H1 (cell line): ENCODE measurements at regions not wholly inside any gene's neighbourhood (a gene's known extent, or its start where the extent isn't known, plus 50 kb on each side); places are given as distances from the start of the nearest gene placed in this dataset.
"Not testable (repeated sequence)": the region's sequence is repeated elsewhere in the genome, so short reads cannot be mapped to it uniquely, and the experiment has no call there.

Experiments used
- CTCF ChIA-PET: fragments of 300-600 bp; sonication (Branson Sonifier 250); formaldehyde crosslinking; loops from one replicate; lab custom pipeline; 2021; ENCODE audit not compliant: partially characterized antibody; lab: Charles Lee
- POLR2A ChIA-PET: fragments of 300-600 bp; sonication (Branson Sonifier 250); formaldehyde crosslinking; loops from one replicate; lab custom pipeline; 2021; ENCODE audit warnings: inconsistent platforms; ENCODE audit not compliant: partially characterized antibody; lab: Charles Lee
- DNase-seq, 2 experiments: peaks; one replicate each; pipeline versions ENCODE4 v3.0.0 to v3.0.0-alpha.2; 2010 to 2022; ENCODE audit warnings: low spot score in 2 of 2, low read depth in 1 of 2, mixed read lengths in 1 of 2
- FAIRE-seq: peaks from 2 replicates; lab custom pipeline; 2011; peaks lifted over from hg19 to GRCh38; lab: Jason Lieb, UNC
- H2AFZ ChIP-seq: 2 replicates; pipeline ENCODE4 v1.8.1; 2012; ENCODE audit warnings: low read length, inconsistent platforms
- H2AK5ac ChIP-seq: 2 replicates; pipeline ENCODE4 v1.6.1; 2013; ENCODE audit warnings: low read depth, low read length
- H2BK120ac ChIP-seq: replicated peaks from 2 replicates; pipeline ENCODE3; 2013; ENCODE audit warnings: low read depth, low read length, inconsistent platforms
- H2BK12ac ChIP-seq: 2 replicates; pipeline ENCODE4 v1.6.1; 2013; ENCODE audit warnings: low read depth, low read length
- H2BK15ac ChIP-seq: 2 replicates; pipeline ENCODE4 v1.6.1; 2013; ENCODE audit warnings: low read length
- H2BK20ac ChIP-seq: 2 replicates; pipeline ENCODE4 v1.6.1; 2013; ENCODE audit warnings: low read length
- H2BK5ac ChIP-seq: 2 replicates; pipeline ENCODE4 v1.6.1; 2013; ENCODE audit warnings: low read depth, low read length
- H3K14ac ChIP-seq: 2 replicates; pipeline ENCODE4 v1.6.1; 2013; ENCODE audit warnings: inconsistent platforms; ENCODE audit not compliant: insufficient read length
- H3K18ac ChIP-seq: 2 replicates; pipeline ENCODE4 v1.6.1; 2013; ENCODE audit warnings: low read length; ENCODE audit errors: extremely low read depth
- H3K23ac ChIP-seq: 2 replicates; pipeline ENCODE4 v1.6.1; 2013; ENCODE audit warnings: inconsistent platforms; ENCODE audit not compliant: insufficient read length
- H3K23me2 ChIP-seq: 2 replicates; pipeline ENCODE4 v1.6.1; 2013; ENCODE audit warnings: low read depth, low read length
- H3K27ac ChIP-seq: 2 replicates; pipeline ENCODE4 v1.6.1; 2011; ENCODE audit warnings: low read depth, low read length, inconsistent platforms
- H3K27me3 ChIP-seq, 4 experiments: replicated peaks in 1 of 4; 1 replicate in 1 of 4; 2 replicates in 3 of 4; pipeline versions ENCODE4 v1.6.1 to v1.8.1; 2011 to 2013; ENCODE audit warnings: low read length in 3 of 4, mild to moderate bottlenecking in 3 of 4, inconsistent platforms in 2 of 4, mixed read lengths in 2 of 4, moderate library complexity in 1 of 4; ENCODE audit not compliant: control insufficient read depth in 3 of 4, insufficient read depth in 3 of 4; ENCODE audit errors: extremely low read depth in 1 of 4
- H3K36me3 ChIP-seq, 4 experiments: 2 replicates each; pipeline versions ENCODE4 v1.6.1 to v1.8.1; 2011 to 2013; ENCODE audit warnings: mild to moderate bottlenecking in 4 of 4, low read length in 3 of 4, moderate library complexity in 2 of 4, control low read depth in 1 of 4, inconsistent platforms in 1 of 4; ENCODE audit not compliant: insufficient read depth in 4 of 4, control insufficient read depth in 2 of 4
- H3K4ac ChIP-seq: replicated peaks from 2 replicates; pipeline ENCODE3; 2013; ENCODE audit warnings: low read length, low read depth, mixed read lengths, inconsistent platforms; ENCODE audit not compliant: insufficient read length
- H3K4me1 ChIP-seq, 4 experiments: replicated peaks in 1 of 4; 1 replicate in 1 of 4; 2 replicates in 3 of 4; pipeline versions ENCODE4 v1.6.1 to v1.8.1; 2011 to 2013; ENCODE audit warnings: low read length in 3 of 4, inconsistent platforms in 2 of 4, mixed read lengths in 1 of 4; ENCODE audit not compliant: insufficient read depth in 4 of 4, control insufficient read depth in 3 of 4
- H3K4me2 ChIP-seq, 2 experiments: 2 replicates each; pipeline versions ENCODE4 v1.6.1 to v1.8.1; 2011 to 2013; ENCODE audit warnings: low read depth in 2 of 2, low read length in 2 of 2, control low read depth in 1 of 2, inconsistent platforms in 1 of 2, mild to moderate bottlenecking in 1 of 2; ENCODE audit not compliant: insufficient read depth in 1 of 2
- H3K4me3 ChIP-seq, 4 experiments: fragments of 200-600, 300-600 bp in 1 of 4; sonication (generic), shearing (Covaris generic), sonication (Bioruptor Twin) in 1 of 4; 2 replicates each; pipeline versions ENCODE4 v1.5.1 to v1.8.1; 2011 to 2016; ENCODE audit warnings: low read length in 4 of 4, low read depth in 3 of 4, control low read depth in 2 of 4, inconsistent platforms in 2 of 4, mild to moderate bottlenecking in 2 of 4, mixed read lengths in 1 of 4, moderate library complexity in 1 of 4; ENCODE audit not compliant: insufficient read depth in 2 of 4; ENCODE audit errors: extremely low read depth in 1 of 4
- H3K56ac ChIP-seq: replicated peaks from 2 replicates; pipeline ENCODE3; 2013; ENCODE audit warnings: low read depth, mild to moderate bottlenecking, mixed read lengths, low read length, inconsistent platforms; ENCODE audit not compliant: insufficient read length
- H3K79me1 ChIP-seq: 2 replicates; pipeline ENCODE4 v1.6.1; 2013; ENCODE audit warnings: low read depth, low read length, control low read depth
- H3K79me2 ChIP-seq, 2 experiments: 2 replicates each; pipeline versions ENCODE4 v1.6.1 to v1.8.1; 2012 to 2013; ENCODE audit warnings: low read length in 2 of 2, mild to moderate bottlenecking in 2 of 2, inconsistent platforms in 1 of 2; ENCODE audit not compliant: insufficient read depth in 2 of 2, control insufficient read depth in 1 of 2
- H3K9ac ChIP-seq, 4 experiments: replicated peaks in 1 of 4; 1 replicate in 1 of 4; 2 replicates in 3 of 4; pipeline versions ENCODE4 v1.6.1 to v1.8.1; 2011 to 2013; ENCODE audit warnings: low read depth in 3 of 4, low read length in 3 of 4, control low read depth in 2 of 4, mild to moderate bottlenecking in 2 of 4, moderate library complexity in 2 of 4, inconsistent platforms in 1 of 4; ENCODE audit errors: extremely low read depth in 1 of 4
- H3K9me3 ChIP-seq, 2 experiments: 2 replicates each; pipeline versions ENCODE4 v1.6.1 to v1.8.1; 2012 to 2013; ENCODE audit warnings: mild to moderate bottlenecking in 2 of 2, moderate library complexity in 2 of 2, control low read depth in 1 of 2, inconsistent platforms in 1 of 2, low read depth in 1 of 2, low read length in 1 of 2, mixed read lengths in 1 of 2; ENCODE audit not compliant: insufficient read depth in 2 of 2
- H4K20me1 ChIP-seq, 2 experiments: replicated peaks in 1 of 2; 2 replicates each; pipeline versions ENCODE3 to v1.8.1; 2011 to 2013; ENCODE audit warnings: inconsistent platforms in 2 of 2, low read length in 2 of 2, mild to moderate bottlenecking in 1 of 2; ENCODE audit not compliant: insufficient read depth in 2 of 2, control insufficient read depth in 1 of 2
- H4K5ac ChIP-seq: 2 replicates; pipeline ENCODE4 v1.6.1; 2013; ENCODE audit warnings: low read length, low read depth, mixed read lengths, inconsistent platforms; ENCODE audit not compliant: insufficient read length
- H4K8ac ChIP-seq: 2 replicates; pipeline ENCODE4 v1.8.0; 2013; ENCODE audit warnings: mild to moderate bottlenecking, moderate library complexity, low read length, inconsistent platforms; ENCODE audit not compliant: insufficient read depth; ENCODE audit errors: extremely low read depth
- H4K91ac ChIP-seq: replicated peaks from 2 replicates; pipeline ENCODE3; 2013; ENCODE audit warnings: low read length, mixed read lengths, inconsistent platforms; ENCODE audit not compliant: insufficient read length
- WGBS, 2 experiments: shearing (Covaris generic) in 1 of 2; methylation state at CpG; one replicate each; pipeline versions ENCODE4 v1.1.6 to v1.1.7; 2013 to 2015; ENCODE audit warnings: low lambda C conversion rate in 2 of 2, mixed read lengths in 2 of 2, inconsistent platforms in 1 of 2, low coverage in 1 of 2, missing lambda C conversion rate in 1 of 2; ENCODE audit not compliant: insufficient replicate concordance in 2 of 2, insufficient coverage in 1 of 2, insufficient read length in 1 of 2; ENCODE audit errors: extremely low coverage in 1 of 2, missing lambda C conversion rate in 1 of 2; 5-methylcytosine and 5-hydroxymethylcytosine counted together

DNA sequence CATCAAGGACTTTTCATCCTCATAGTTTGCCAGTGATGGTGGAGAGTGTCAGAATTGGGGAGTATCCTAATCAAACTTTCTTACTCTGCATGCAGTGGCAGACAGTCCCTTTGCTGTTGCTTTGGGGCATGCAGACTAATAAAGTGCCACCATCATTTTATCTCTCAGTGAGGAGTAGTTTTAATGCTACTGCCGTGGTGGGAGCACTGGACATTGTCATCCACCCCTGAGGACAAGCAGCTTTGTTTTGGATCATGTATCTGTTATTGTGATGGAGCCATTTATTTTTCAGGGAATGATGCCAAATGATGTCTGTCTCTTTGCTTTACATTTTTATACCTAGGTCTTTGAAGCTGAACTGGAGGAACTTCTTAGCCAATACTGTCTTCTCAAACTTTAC is 1226.9 kb downstream of the FOXD4L5 start:
- H2BK5ac ChIP-seq, H3K79me2 ChIP-seq, H4K5ac ChIP-seq, H3K4me3 ChIP-seq, POLR2A ChIA-PET, H4K8ac ChIP-seq, H2BK20ac ChIP-seq, H3K36me3 ChIP-seq, H4K20me1 ChIP-seq, H3K23me2 ChIP-seq, H3K14ac ChIP-seq, H3K4ac ChIP-seq, H2BK15ac ChIP-seq, H3K27ac ChIP-seq, H3K4me1 ChIP-seq, H2BK120ac ChIP-seq, H2AK5ac ChIP-seq, H3K56ac ChIP-seq, H4K91ac ChIP-seq, FAIRE-seq, H3K27me3 ChIP-seq, H3K79me1 ChIP-seq, H2BK12ac ChIP-seq, DNase-seq, CTCF ChIA-PET, H3K23ac ChIP-seq, H3K4me2 ChIP-seq, H3K9ac ChIP-seq, H3K18ac ChIP-seq, H2AFZ ChIP-seq: not testable (repeated sequence)
- 94% methylated on average over 1 of the region's 1 CpG; no CpG with 5 or more reads in 1 of the 2 experiments for WGBS, 2 experiments
- peaks cover 6 to 22% of the 10 kb centered on the region in 2 experiments; a peak in 3 of 4 replicates for H3K9me3 ChIP-seq
